GM21529 (cell line): ENCODE measurements at regions not wholly inside any gene's neighbourhood (a gene's known extent, or its start where the extent isn't known, plus 50 kb on each side); places are given as distances from the start of the nearest gene placed in this dataset.
"Not testable (repeated sequence)": the region's sequence is repeated elsewhere in the genome, so short reads cannot be mapped to it uniquely, and the experiment has no call there.

ENCODE experiments used
- ATAC-seq: cut with Tn5 transposase; IDR thresholded peaks from one replicate; pipeline ENCODE4 v1.9.1; 2021; ENCODE audit not compliant: unreplicated experiment

GRCh38 chr14:105581551-105582341, 55.4 kb downstream of the TMEM121 start:
- ATAC-seq: peak; percentile 46

GRCh38 chr14:105582639-105583038, 56.3 kb downstream of the TMEM121 start:
- ATAC-seq: peak; percentile 1

- ATAC-seq: not testable (repeated sequence)
Observed at GRCh38 chr14:105583914-105584313, 57.5 kb downstream of the TMEM121 start.

GRCh38 chr14:105585290-105585689, 58.9 kb downstream of the TMEM121 start:
- not testable (repeated sequence) for ATAC-seq

- ATAC-seq: not testable (repeated sequence)
Observed at GRCh38 chr14:105585722-105586121, 59.3 kb downstream of the TMEM121 start.

GRCh38 chr14:105586144-105586872, 59.9 kb downstream of the TMEM121 start:
- ATAC-seq: not testable (repeated sequence)

GRCh38 chr14:105587034-105587433, 60.7 kb downstream of the TMEM121 start:
- ATAC-seq: not testable (repeated sequence)

GRCh38 chr14:105587482-105588235, 61.3 kb downstream of the TMEM121 start:
- ATAC-seq: not testable (repeated sequence)

GRCh38 chr14:105588236-105588860, 62.0 kb downstream of the TMEM121 start:
- no peak for ATAC-seq

- ATAC-seq: no peak
Observed at GRCh38 chr14:105589161-105589925, 63.0 kb downstream of the TMEM121 start.

- not testable (repeated sequence) for ATAC-seq
Observed at GRCh38 chr14:105589926-105590185, 63.5 kb downstream of the TMEM121 start.

- no peak for ATAC-seq
Observed at GRCh38 chr14:105591052-105591451, 64.7 kb downstream of the TMEM121 start.

- not testable (repeated sequence) for ATAC-seq
Observed at GRCh38 chr14:105591792-105592341, 65.5 kb downstream of the TMEM121 start.

GRCh38 chr14:105592646-105593045, 66.3 kb downstream of the TMEM121 start:
- ATAC-seq: not testable (repeated sequence)

GRCh38 chr14:105595346-105595745, 69.0 kb downstream of the TMEM121 start:
- ATAC-seq: not testable (repeated sequence)

GRCh38 chr14:105596374-105596773, 70.0 kb downstream of the TMEM121 start:
- ATAC-seq: not testable (repeated sequence)

GRCh38 chr14:105598040-105598763, 71.8 kb downstream of the TMEM121 start:
- ATAC-seq: not testable (repeated sequence)

- not testable (repeated sequence) for ATAC-seq
Observed at GRCh38 chr14:105598925-105599586, 72.7 kb downstream of the TMEM121 start.
